SK-N-SH treated with all-trans-retinoic acid at 6 μM for 48 hours (cell line): ENCODE measurements at regions not wholly inside any gene's neighbourhood (a gene's known extent, or its start where the extent isn't known, plus 50 kb on each side); places are given as distances from the start of the nearest gene placed in this dataset.

ENCODE experiments used
- ATAC-seq: fragments of 200-7000 bp; cut with Tn5 transposase; 3 replicates; pipeline ENCODE4 v1.9.1; 2020; ENCODE audit warnings: mild to moderate bottlenecking, moderate library complexity
- ARNTL ChIP-seq: fragments of 450-650 bp; formaldehyde crosslinking; IDR thresholded peaks from 2 replicates; pipeline ENCODE4 v1.5.0; 2020; ENCODE audit warnings: low read depth, mild to moderate bottlenecking, moderate library complexity, borderline replicate concordance
- CREB5 ChIP-seq: fragments of 250-450 bp; sonication (Bioruptor Pico); IDR thresholded peaks from 2 replicates; pipeline ENCODE4 v1.5.1; 2020; ENCODE audit warnings: low read depth, mild to moderate bottlenecking, moderate library complexity
- CSDC2 ChIP-seq: fragments of 250-450 bp; sonication (Bioruptor Pico); IDR thresholded peaks from 2 replicates; pipeline ENCODE4 v1.5.0; 2020; ENCODE audit warnings: mild to moderate bottlenecking, moderate library complexity
- CSRNP3 ChIP-seq: fragments of 250-450 bp; sonication (Bioruptor Pico); IDR thresholded peaks from 2 replicates; pipeline ENCODE4 v1.5.1; 2021; ENCODE audit warnings: mild to moderate bottlenecking, moderate library complexity
- ESRRG ChIP-seq: fragments of 250-450 bp; sonication (Bioruptor Pico); IDR thresholded peaks from 2 replicates; pipeline ENCODE4 v1.6.1; 2021; ENCODE audit warnings: mild to moderate bottlenecking
- GLIS3 ChIP-seq: fragments of 250-450 bp; sonication (Bioruptor Pico); IDR thresholded peaks from 2 replicates; pipeline ENCODE4 v1.5.0; 2020; ENCODE audit warnings: mild to moderate bottlenecking, moderate library complexity
- ISL1 ChIP-seq: fragments of 250-450 bp; sonication (Bioruptor Pico); IDR thresholded peaks from 2 replicates; pipeline ENCODE4 v2.1.2; 2022; ENCODE audit warnings: mild to moderate bottlenecking, moderate library complexity
- OSR1 ChIP-seq: fragments of 250-450 bp; sonication (Bioruptor Pico); IDR thresholded peaks from 2 replicates; pipeline ENCODE4 v1.8.0; 2022; ENCODE audit warnings: moderate library complexity, mild to moderate bottlenecking, inconsistent platforms
- PATZ1 ChIP-seq: fragments of 250-450 bp; sonication (Bioruptor Pico); IDR thresholded peaks from 2 replicates; pipeline ENCODE4 v1.8.0; 2020; ENCODE audit warnings: mild to moderate bottlenecking, moderate library complexity, borderline replicate concordance
- PPARA ChIP-seq: fragments of 250-450 bp; sonication (Bioruptor Pico); IDR thresholded peaks from 2 replicates; pipeline ENCODE4 v1.5.0; 2020; ENCODE audit warnings: mild to moderate bottlenecking, borderline replicate concordance
- RARB ChIP-seq: fragments of 250-450 bp; sonication (Bioruptor Pico); IDR thresholded peaks from 2 replicates; pipeline ENCODE4 v1.8.0; 2021; ENCODE audit warnings: mild to moderate bottlenecking, moderate library complexity
- SNAI2 ChIP-seq: fragments of 250-450 bp; sonication (Bioruptor Pico); IDR thresholded peaks from 2 replicates; pipeline ENCODE4 v1.5.0; 2020; ENCODE audit warnings: mild to moderate bottlenecking, moderate library complexity
- TCF4 ChIP-seq: fragments of 250-450 bp; sonication (Bioruptor Pico); IDR thresholded peaks from 2 replicates; pipeline ENCODE4 v1.8.0; 2021; ENCODE audit warnings: mild to moderate bottlenecking, moderate library complexity, borderline replicate concordance
- TOX ChIP-seq: fragments of 250-450 bp; sonication (Bioruptor Pico); IDR thresholded peaks from 2 replicates; pipeline ENCODE4 v1.8.0; 2021; ENCODE audit warnings: mild to moderate bottlenecking, moderate library complexity, borderline replicate concordance
- TSHZ2 ChIP-seq: fragments of 250-450 bp; sonication (Bioruptor Pico); IDR thresholded peaks from 2 replicates; pipeline ENCODE4 v1.5.0; 2020; ENCODE audit warnings: mild to moderate bottlenecking, moderate library complexity
- ZC3H10 ChIP-seq: fragments of 250-450 bp; sonication (Bioruptor Pico); IDR thresholded peaks from 2 replicates; pipeline ENCODE4 v1.5.1; 2021; ENCODE audit warnings: mild to moderate bottlenecking, moderate library complexity
- ZFP30 ChIP-seq: fragments of 450-650 bp; formaldehyde crosslinking; IDR thresholded peaks from 2 replicates; pipeline ENCODE4 v1.5.0; 2022; ENCODE audit warnings: mild to moderate bottlenecking, moderate library complexity
- ZNF565 ChIP-seq: fragments of 450-650 bp; formaldehyde crosslinking; conservative IDR thresholded peaks from 2 replicates; pipeline ENCODE4 v1.5.0; 2020; ENCODE audit warnings: low read depth, mild to moderate bottlenecking, moderate library complexity
- ZNF70 ChIP-seq: fragments of 450-650 bp; formaldehyde crosslinking; IDR thresholded peaks from 2 replicates; pipeline ENCODE4 v1.5.0; 2020; ENCODE audit warnings: mild to moderate bottlenecking, moderate library complexity

GRCh38 chr2:180553094-180553715 lies 427.2 kb upstream of the UBE2E3 start:
- TF ChIP-seq ZNF565 (CRISPR knock-in tag), result no peak
- TF ChIP-seq GLIS3 (CRISPR knock-in tag), result no peak
- TF ChIP-seq RARB (CRISPR knock-in tag), result no peak
- no peak for TF ChIP-seq ARNTL (CRISPR knock-in tag)
- no peak for TF ChIP-seq CREB5 (CRISPR knock-in tag)
- no peak for TF ChIP-seq TSHZ2 (CRISPR knock-in tag)
- TF ChIP-seq TCF4 (CRISPR knock-in tag), result no peak
- no peak for TF ChIP-seq CSDC2 (CRISPR knock-in tag)
- no peak for TF ChIP-seq OSR1 (CRISPR knock-in tag)
- ATAC-seq, result no peak

GRCh38 chr2:180542511-180542910 lies 437.9 kb upstream of the UBE2E3 start:
- TF ChIP-seq SNAI2 (no peak), ISL1 (CRISPR knock-in tag) (peak; percentile 39; the same call in 1 of the 2 replicates)
- no peak for ATAC-seq

- no peak for ATAC-seq
- no peak for TF ChIP-seq CSDC2 (CRISPR knock-in tag)
- no peak for TF ChIP-seq ZFP30
- no peak for TF ChIP-seq ARNTL (CRISPR knock-in tag)
- no peak for TF ChIP-seq CSRNP3
- no peak for TF ChIP-seq ZC3H10 (CRISPR knock-in tag)
- TF ChIP-seq TOX (CRISPR knock-in tag), result no peak
- TF ChIP-seq CREB5 (CRISPR knock-in tag), result no peak
- no peak for TF ChIP-seq ZNF70 (CRISPR knock-in tag)
- TF ChIP-seq PATZ1 (CRISPR knock-in tag), result no peak
- TF ChIP-seq TCF4 (CRISPR knock-in tag), result no peak
- no peak for TF ChIP-seq ESRRG (CRISPR knock-in tag)
- no peak for TF ChIP-seq PPARA
- TF ChIP-seq SNAI2, result no peak
- TF ChIP-seq ZNF565 (CRISPR knock-in tag), result no peak
These were observed 439.6 kb upstream of the UBE2E3 start for GRCh38 chr2:180540761-180541160.

GRCh38 chr2:180539541-180539940 lies 440.9 kb upstream of the UBE2E3 start:
- TF ChIP-seq TCF4 (CRISPR knock-in tag), result no peak
- TF ChIP-seq OSR1 (CRISPR knock-in tag), result no peak
- no peak for TF ChIP-seq TOX (CRISPR knock-in tag)
- no peak for TF ChIP-seq CSRNP3
- ATAC-seq, result no peak
